ENCODE measurements at regions not wholly inside any gene's neighbourhood (a gene's known extent, or its start where the extent isn't known, plus 50 kb on each side); places are given as distances from the start of the nearest gene placed in this dataset.

DNA sequence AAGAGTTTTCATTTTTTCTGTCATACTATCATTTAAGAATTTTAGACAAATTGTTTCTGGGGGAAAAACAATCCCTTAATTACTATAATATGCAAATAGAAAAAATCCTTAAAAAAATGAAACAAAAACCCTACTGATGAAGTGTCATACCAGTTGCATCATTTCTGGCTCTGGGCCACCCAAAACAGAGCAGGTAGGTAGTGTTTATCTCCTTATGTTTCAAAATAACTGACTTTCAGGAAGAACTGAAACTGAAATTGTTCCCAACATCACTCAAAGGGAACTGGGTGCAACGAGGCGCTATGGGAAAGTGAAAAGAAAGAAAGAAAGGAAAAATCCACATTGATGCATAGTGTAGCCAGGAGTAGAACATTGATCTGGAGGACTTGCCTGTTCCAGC, 653.1 kb upstream of the SOX9 start:
- no peak for DNase-seq (ENCODE audit: extremely low spot score in 2 of 2)
- Histone ChIP-seq H3K27ac (no peak overlapping the region), H3K27me3 (no peaks in the 10 kb centered on the region), H3K4me1 (no peaks in the 10 kb centered on the region), H3K36me3 (no peaks in the 10 kb centered on the region), H3K4me3 (no peak overlapping the region), H3K9me3 (no peaks in the 10 kb centered on the region)
- no peak for TF ChIP-seq POLR2AphosphoS5 (IDR thresholded peaks at IDR 0.05; ENCODE audit: insufficient read depth in 1 of 2, low read depth in 1 of 2)
- intact Hi-C loops (cut with DNase I) = no loop called here

DNA sequence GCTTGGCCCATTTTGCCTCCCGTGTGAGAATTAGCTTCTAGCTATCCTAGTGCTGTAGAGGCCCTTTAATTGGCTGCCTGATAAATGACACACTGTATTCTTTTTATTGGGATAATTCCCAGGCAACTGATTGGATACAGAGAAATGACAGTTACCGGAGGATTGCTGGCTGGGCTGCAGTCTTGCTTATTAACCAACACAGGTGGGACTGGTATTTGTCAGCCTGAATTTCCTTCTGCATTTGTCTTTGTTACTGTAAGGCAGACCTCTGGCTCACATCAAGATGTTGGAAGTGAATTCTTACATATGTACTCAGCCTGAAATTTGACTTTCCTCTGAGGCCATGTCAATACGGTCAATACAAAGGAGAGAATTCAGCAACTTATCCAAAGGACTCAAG, 650.8 kb upstream of the SOX9 start:
- DNase-seq (ENCODE audit: extremely low spot score in 2 of 2) = no peak
- Histone ChIP-seq H3K36me3 (no peaks in the 10 kb centered on the region), H3K4me3 (no peak overlapping the region), H3K9me3 (no peaks in the 10 kb centered on the region), H3K27ac (no peak overlapping the region), H3K4me1 (no peaks in the 10 kb centered on the region), H3K27me3 (no peaks in the 10 kb centered on the region)
- TF ChIP-seq POLR2AphosphoS5 (IDR thresholded peaks at IDR 0.05; ENCODE audit: insufficient read depth in 1 of 2, low read depth in 1 of 2) = no peak
- no peak for TF ChIP-seq POLR2A (IDR thresholded peaks at IDR 0.05)
- TF ChIP-seq, protein P1, sequence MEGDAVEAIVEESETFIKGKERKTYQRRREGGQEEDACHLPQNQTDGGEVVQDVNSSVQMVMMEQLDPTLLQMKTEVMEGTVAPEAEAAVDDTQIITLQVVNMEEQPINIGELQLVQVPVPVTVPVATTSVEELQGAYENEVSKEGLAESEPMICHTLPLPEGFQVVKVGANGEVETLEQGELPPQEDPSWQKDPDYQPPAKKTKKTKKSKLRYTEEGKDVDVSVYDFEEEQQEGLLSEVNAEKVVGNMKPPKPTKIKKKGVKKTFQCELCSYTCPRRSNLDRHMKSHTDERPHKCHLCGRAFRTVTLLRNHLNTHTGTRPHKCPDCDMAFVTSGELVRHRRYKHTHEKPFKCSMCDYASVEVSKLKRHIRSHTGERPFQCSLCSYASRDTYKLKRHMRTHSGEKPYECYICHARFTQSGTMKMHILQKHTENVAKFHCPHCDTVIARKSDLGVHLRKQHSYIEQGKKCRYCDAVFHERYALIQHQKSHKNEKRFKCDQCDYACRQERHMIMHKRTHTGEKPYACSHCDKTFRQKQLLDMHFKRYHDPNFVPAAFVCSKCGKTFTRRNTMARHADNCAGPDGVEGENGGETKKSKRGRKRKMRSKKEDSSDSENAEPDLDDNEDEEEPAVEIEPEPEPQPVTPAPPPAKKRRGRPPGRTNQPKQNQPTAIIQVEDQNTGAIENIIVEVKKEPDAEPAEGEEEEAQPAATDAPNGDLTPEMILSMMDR (IDR thresholded peaks at IDR 0.05) = no peak
- intact Hi-C loops (cut with DNase I) = no loop called here

DNA sequence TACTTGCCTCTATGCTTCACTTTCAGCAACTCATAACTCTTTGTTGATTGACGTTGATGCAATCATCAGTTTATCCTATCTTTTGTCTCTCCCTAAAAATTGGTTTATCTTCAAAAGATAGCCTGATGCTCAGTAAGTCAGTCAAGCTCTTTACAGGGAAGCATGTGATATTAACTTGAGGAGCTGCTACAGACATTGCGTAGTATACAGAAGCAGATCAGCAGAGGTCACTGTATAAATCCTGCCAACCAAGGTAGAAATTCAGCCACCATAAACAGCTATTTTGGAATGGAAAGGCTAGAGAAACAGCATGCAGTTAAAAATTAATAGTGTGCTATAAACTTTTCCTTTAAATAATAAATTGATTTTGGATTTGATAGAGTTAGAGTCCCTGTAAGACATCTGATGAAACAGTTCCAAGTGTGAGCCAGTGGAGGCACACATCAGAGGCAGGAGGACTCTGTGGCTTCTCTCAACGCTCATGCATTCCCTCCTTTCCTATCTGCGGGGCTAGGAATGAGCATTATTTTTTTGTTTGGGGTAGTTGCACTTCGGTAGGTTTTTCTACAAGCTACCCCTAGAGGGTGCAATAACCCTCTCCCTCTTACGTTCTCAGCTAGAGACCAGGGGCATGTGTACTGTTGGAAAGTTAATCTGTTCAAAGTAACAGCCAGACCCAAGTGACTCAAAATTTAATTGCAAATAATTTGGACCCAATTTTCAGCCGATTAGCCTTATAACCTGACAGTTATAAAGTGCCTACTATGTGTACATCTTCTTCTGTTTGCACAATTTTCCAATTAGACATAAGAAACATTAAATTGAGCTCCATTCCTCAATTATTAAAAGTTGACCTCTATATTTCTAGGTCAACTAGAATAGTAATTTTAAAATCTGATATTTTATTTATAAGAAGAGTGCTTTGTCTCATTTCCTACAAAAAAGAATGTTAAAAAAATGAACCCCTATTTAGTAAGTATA, 647.7 kb upstream of the SOX9 start:
- Histone ChIP-seq H3K4me1 (no peaks in the 10 kb centered on the region), H3K9me3 (no peaks in the 10 kb centered on the region), H3K27ac (no peak overlapping the region), H3K36me3 (no peaks in the 10 kb centered on the region), H3K27me3 (no peaks in the 10 kb centered on the region), H3K4me3 (no peak overlapping the region)
- intact Hi-C loops (cut with DNase I) = no loop called here
- TF ChIP-seq, protein P1 (IDR thresholded peaks at IDR 0.05) = no peak
- no peak for TF ChIP-seq POLR2A (IDR thresholded peaks at IDR 0.05)
- TF ChIP-seq POLR2AphosphoS5 (IDR thresholded peaks at IDR 0.05; ENCODE audit: insufficient read depth in 1 of 2, low read depth in 1 of 2) = no peak
- no peak for DNase-seq (ENCODE audit: extremely low spot score in 2 of 2)

DNA sequence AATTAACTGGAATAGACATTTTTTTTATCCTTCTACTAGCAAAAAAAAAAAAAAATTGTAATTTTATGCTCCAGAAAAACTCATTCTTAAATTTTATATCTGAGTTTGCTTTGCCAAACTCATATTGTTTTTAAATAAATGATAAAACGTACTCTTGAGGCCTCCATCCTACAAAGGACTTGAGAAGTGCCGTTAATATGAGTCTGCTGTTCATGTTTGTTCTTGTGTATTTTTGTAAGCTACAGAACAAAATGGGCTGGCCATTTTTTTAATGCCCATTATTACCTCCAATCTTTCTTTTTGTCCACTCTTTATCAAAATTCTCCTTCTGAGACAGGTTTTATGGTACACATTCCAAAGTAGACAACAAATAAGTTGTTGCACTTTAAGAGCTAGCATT, 643.5 kb upstream of the SOX9 start:
- Histone ChIP-seq H3K4me1 (no peaks in the 10 kb centered on the region), H3K27me3 (no peaks in the 10 kb centered on the region), H3K4me3 (no peak overlapping the region), H3K36me3 (no peaks in the 10 kb centered on the region), H3K9me3 (no peaks in the 10 kb centered on the region), H3K27ac (no peak overlapping the region)
- TF ChIP-seq, protein P1 (IDR thresholded peaks at IDR 0.05) = no peak
- no peak for TF ChIP-seq POLR2AphosphoS5 (IDR thresholded peaks at IDR 0.05; ENCODE audit: insufficient read depth in 1 of 2, low read depth in 1 of 2)
- TF ChIP-seq POLR2A (IDR thresholded peaks at IDR 0.05) = no peak
- DNase-seq (ENCODE audit: extremely low spot score in 2 of 2) = no peak
- intact Hi-C loops (cut with DNase I) = no loop called here

DNA sequence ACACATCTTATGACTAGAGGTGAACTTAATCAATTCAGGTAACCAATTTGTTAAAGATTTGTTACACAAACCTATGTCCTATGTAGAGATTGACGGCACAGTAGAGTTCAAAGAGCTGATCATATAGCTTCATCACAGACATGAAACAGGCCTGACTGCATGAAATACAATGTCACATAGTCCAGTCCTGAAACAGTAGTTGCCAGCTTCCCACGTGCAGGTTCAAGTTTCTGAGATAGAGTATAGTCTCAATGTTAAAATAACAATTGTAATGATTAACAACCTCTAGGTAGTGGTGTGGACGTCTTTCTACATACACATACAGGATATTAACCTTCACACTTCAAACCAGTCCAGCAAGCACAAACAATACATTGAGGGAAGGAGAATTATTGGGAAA, 640.7 kb upstream of the SOX9 start:
- DNase-seq (ENCODE audit: extremely low spot score in 2 of 2) = no peak

More for the DNA sequence above, 640.7 kb upstream of the SOX9 start:
- Histone ChIP-seq H3K4me1 (no peaks in the 10 kb centered on the region), H3K27me3 (no peaks in the 10 kb centered on the region), H3K4me3 (no peak overlapping the region), H3K27ac (no peak overlapping the region), H3K9me3 (no peaks in the 10 kb centered on the region), H3K36me3 (no peaks in the 10 kb centered on the region)
- intact Hi-C loops (cut with DNase I) = no loop called here
- TF ChIP-seq POLR2AphosphoS5 (IDR thresholded peaks at IDR 0.05; ENCODE audit: insufficient read depth in 1 of 2, low read depth in 1 of 2) (no peak), POLR2A (IDR thresholded peaks at IDR 0.05) (no peak)
- TF ChIP-seq, protein P1 (IDR thresholded peaks at IDR 0.05) = no peak

Data from vagina (tissue), 2 donors.